ENCODE measurements at regions not wholly inside any gene's neighbourhood (a gene's known extent, or its start where the extent isn't known, plus 50 kb on each side); places are given as distances from the start of the nearest gene placed in this dataset.

DNA sequence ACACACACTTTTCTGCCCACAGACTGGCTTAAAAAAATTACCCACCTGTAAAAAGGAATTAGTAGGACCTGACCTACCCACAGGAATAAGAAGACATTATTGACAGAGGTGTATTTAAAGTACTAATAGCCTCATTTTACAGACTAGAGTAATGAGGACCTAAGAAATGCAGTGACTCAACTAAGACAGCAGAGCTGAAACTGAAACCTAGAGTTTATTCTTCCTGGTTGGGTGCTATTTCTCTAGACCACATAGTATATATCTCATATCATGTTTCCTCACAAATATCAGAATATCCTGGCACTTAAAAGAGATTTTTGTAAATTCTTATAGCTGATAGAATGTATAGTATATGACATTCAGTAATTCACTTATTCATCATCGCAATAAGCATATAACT, 435.0 kb downstream of the MAGEE1 start:
- TF ChIP-seq, protein P1, sequence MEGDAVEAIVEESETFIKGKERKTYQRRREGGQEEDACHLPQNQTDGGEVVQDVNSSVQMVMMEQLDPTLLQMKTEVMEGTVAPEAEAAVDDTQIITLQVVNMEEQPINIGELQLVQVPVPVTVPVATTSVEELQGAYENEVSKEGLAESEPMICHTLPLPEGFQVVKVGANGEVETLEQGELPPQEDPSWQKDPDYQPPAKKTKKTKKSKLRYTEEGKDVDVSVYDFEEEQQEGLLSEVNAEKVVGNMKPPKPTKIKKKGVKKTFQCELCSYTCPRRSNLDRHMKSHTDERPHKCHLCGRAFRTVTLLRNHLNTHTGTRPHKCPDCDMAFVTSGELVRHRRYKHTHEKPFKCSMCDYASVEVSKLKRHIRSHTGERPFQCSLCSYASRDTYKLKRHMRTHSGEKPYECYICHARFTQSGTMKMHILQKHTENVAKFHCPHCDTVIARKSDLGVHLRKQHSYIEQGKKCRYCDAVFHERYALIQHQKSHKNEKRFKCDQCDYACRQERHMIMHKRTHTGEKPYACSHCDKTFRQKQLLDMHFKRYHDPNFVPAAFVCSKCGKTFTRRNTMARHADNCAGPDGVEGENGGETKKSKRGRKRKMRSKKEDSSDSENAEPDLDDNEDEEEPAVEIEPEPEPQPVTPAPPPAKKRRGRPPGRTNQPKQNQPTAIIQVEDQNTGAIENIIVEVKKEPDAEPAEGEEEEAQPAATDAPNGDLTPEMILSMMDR (IDR thresholded peaks at IDR 0.05), result no peak
- no peak for TF ChIP-seq POLR2A (IDR thresholded peaks at IDR 0.05)
- no peak for TF ChIP-seq EP300 (IDR thresholded peaks at IDR 0.05)

Measured in tibial nerve (tissue), 4 donors.